H1 (cell line): ENCODE measurements at regions not wholly inside any gene's neighbourhood (a gene's known extent, or its start where the extent isn't known, plus 50 kb on each side); places are given as distances from the start of the nearest gene placed in this dataset.

Source experiments
- NANOG ChIP-seq: IDR thresholded peaks from 2 replicates; pipeline ENCODE4 v1.6.1; 2011; ENCODE audit warnings: low read length, low read depth, mild to moderate bottlenecking, inconsistent platforms; ENCODE audit not compliant: insufficient read depth, poor library complexity, severe bottlenecking

DNA sequence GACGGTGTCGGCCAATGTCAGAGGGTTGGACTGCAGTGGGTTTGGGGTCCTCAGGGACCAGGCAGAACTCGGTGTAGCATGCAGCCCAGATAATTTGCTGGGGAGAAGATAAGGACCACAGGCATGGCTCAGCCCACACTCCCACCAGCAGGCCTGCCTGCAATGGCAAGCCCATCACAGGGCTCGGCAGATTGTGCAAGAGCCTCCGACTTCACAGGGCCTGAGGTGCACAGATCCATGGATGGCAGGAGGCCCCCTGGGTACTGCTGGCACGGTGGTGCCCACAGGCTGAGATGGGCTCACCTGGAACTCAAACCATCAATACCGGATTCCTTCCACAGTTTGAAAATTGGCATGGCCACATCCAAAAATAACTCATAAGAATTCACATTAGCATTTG, 180.3 kb downstream of the TTLL2 start (continued):
- no peak for TF ChIP-seq NANOG
